Mesenchymal stem cell (in vitro differentiated cells and primary cell): ENCODE measurements at regions not wholly inside any gene's neighbourhood (a gene's known extent, or its start where the extent isn't known, plus 50 kb on each side); places are given as distances from the start of the nearest gene placed in this dataset.

Source experiments
- DNase-seq: peaks from one replicate; pipeline ENCODE4 v3.0.0-alpha.2; 2013
- H2AFZ ChIP-seq: one replicate; pipeline ENCODE4 v1.6.1; 2013; ENCODE audit warnings: low read depth, mild to moderate bottlenecking, control low read depth, inconsistent platforms, low read length, moderate library complexity
- H2AK5ac ChIP-seq: 2 replicates; pipeline ENCODE4 v1.6.1; 2013; ENCODE audit warnings: low read length, moderate library complexity, mild to moderate bottlenecking, inconsistent platforms; ENCODE audit not compliant: severe bottlenecking
- H2BK120ac ChIP-seq: one replicate; pipeline ENCODE4 v1.6.1; 2013; ENCODE audit warnings: low read depth, mild to moderate bottlenecking, inconsistent platforms, low read length, moderate library complexity
- H2BK12ac ChIP-seq, 2 experiments: one replicate each; pipeline ENCODE4 v1.6.1; 2013; ENCODE audit warnings: inconsistent platforms in 2 of 2, low read length in 2 of 2, mild to moderate bottlenecking in 2 of 2, moderate library complexity in 2 of 2, control low read depth in 1 of 2
- H2BK15ac ChIP-seq: one replicate; pipeline ENCODE4 v1.6.1; 2013; ENCODE audit warnings: mild to moderate bottlenecking, low read depth, inconsistent platforms; ENCODE audit not compliant: poor library complexity, severe bottlenecking
- H2BK5ac ChIP-seq: 2 replicates; pipeline ENCODE4 v1.6.1; 2013; ENCODE audit warnings: low read depth, mild to moderate bottlenecking, low read length, control low read depth, inconsistent platforms; ENCODE audit not compliant: poor library complexity, severe bottlenecking
- H3K14ac ChIP-seq, 2 experiments: one replicate each; pipeline ENCODE4 v1.6.1; 2013; ENCODE audit warnings: inconsistent platforms in 2 of 2, low read length in 2 of 2, control low read depth in 1 of 2, mild to moderate bottlenecking in 1 of 2, moderate library complexity in 1 of 2
- H3K18ac ChIP-seq, 2 experiments: one replicate each; pipeline ENCODE4 v1.6.1; 2013; ENCODE audit warnings: inconsistent platforms in 2 of 2, low read length in 2 of 2, control low read depth in 1 of 2, low read depth in 1 of 2, mild to moderate bottlenecking in 1 of 2
- H3K23ac ChIP-seq, 2 experiments: one replicate each; pipeline ENCODE4 v1.6.1; 2013; ENCODE audit warnings: inconsistent platforms in 2 of 2, low read length in 2 of 2, mild to moderate bottlenecking in 2 of 2, moderate library complexity in 2 of 2, control low read depth in 1 of 2
- H3K27ac ChIP-seq: 2 replicates; pipeline ENCODE4 v1.5.1; 2013; ENCODE audit warnings: mild to moderate bottlenecking, moderate library complexity, low read length, control low read depth, inconsistent platforms; ENCODE audit not compliant: poor library complexity, severe bottlenecking
- H3K27me3 ChIP-seq, 2 experiments: 2 replicates each; pipeline versions ENCODE4 v1.6.1 to v1.7.0; 2013; ENCODE audit warnings: low read length in 2 of 2, mild to moderate bottlenecking in 2 of 2, moderate library complexity in 2 of 2, control low read depth in 1 of 2, inconsistent platforms in 1 of 2; ENCODE audit not compliant: control insufficient read depth in 1 of 2, insufficient read depth in 1 of 2
- H3K36me3 ChIP-seq, 2 experiments: 2 replicates each; pipeline versions ENCODE4 v1.6.1 to v1.7.0; 2013; ENCODE audit warnings: low read length in 2 of 2, control low read depth in 1 of 2, inconsistent platforms in 1 of 2, low read depth in 1 of 2, mild to moderate bottlenecking in 1 of 2; ENCODE audit not compliant: insufficient read depth in 2 of 2, control insufficient read depth in 1 of 2
- H3K4ac ChIP-seq, 2 experiments: one replicate each; pipeline ENCODE4 v1.6.1; 2013; ENCODE audit warnings: inconsistent platforms in 2 of 2, low read length in 2 of 2, mild to moderate bottlenecking in 2 of 2, moderate library complexity in 2 of 2, control low read depth in 1 of 2, low read depth in 1 of 2
- H3K4me1 ChIP-seq: 2 replicates; pipeline ENCODE4 v1.6.1; 2013; ENCODE audit warnings: low read depth, low read length, control low read depth; ENCODE audit not compliant: control insufficient read depth, insufficient read depth
- H3K4me2 ChIP-seq: 2 replicates; pipeline ENCODE4 v1.6.1; 2013; ENCODE audit warnings: low read length, mild to moderate bottlenecking, inconsistent platforms; ENCODE audit not compliant: poor library complexity, severe bottlenecking
- H3K4me3 ChIP-seq, 2 experiments: 2 replicates each; pipeline versions ENCODE4 v1.5.1 to v1.7.0; 2013; ENCODE audit warnings: low read length in 2 of 2, mild to moderate bottlenecking in 2 of 2, control low read depth in 1 of 2, low read depth in 1 of 2; ENCODE audit not compliant: insufficient read depth in 1 of 2
- H3K79me1 ChIP-seq: replicated peaks from 2 replicates; pipeline ENCODE4 v1.6.1; 2013; ENCODE audit warnings: mild to moderate bottlenecking, control low read depth, low read length, inconsistent platforms; ENCODE audit not compliant: poor library complexity, severe bottlenecking
- H3K9ac ChIP-seq: 2 replicates; pipeline ENCODE4 v1.7.0; 2013; ENCODE audit warnings: mild to moderate bottlenecking, low read length, moderate library complexity
- H3K9me3 ChIP-seq: 2 replicates; pipeline ENCODE4 v1.7.0; 2013; ENCODE audit warnings: mild to moderate bottlenecking, low read length; ENCODE audit not compliant: control insufficient read depth
- H4K8ac ChIP-seq: one replicate; pipeline ENCODE4 v1.6.1; 2013; ENCODE audit warnings: inconsistent platforms, mild to moderate bottlenecking, low read length, moderate library complexity
- H4K91ac ChIP-seq: one replicate; pipeline ENCODE4 v1.6.1; 2013; ENCODE audit warnings: mild to moderate bottlenecking, low read length, inconsistent platforms
- WGBS: methylation state at CpG from one replicate; pipeline ENCODE4 v1.1.7; 2013; ENCODE audit warnings: mixed read lengths; 5-methylcytosine and 5-hydroxymethylcytosine counted together

GRCh38 chr5:125722550-125722949 is 700.7 kb upstream of the GRAMD2B start:
- H3K18ac ChIP-seq: no peak overlapping the region
- H3K9ac ChIP-seq: no peak overlapping the region
- H2BK12ac ChIP-seq: no peak overlapping the region
- H2AK5ac ChIP-seq: no peak overlapping the region
- H3K23ac ChIP-seq: no peak overlapping the region
- H3K4me2 ChIP-seq: no peak overlapping the region
- H3K27ac ChIP-seq: no peak overlapping the region
- no peaks in the 10 kb centered on the region for H3K79me1 ChIP-seq
- no peak overlapping the region for H3K4ac ChIP-seq
- no peak overlapping the region for H2AFZ ChIP-seq
- no peaks in the 10 kb centered on the region for H3K36me3 ChIP-seq
- H2BK15ac ChIP-seq: no peak overlapping the region
- no peaks in the 10 kb centered on the region for H3K9me3 ChIP-seq
- H3K14ac ChIP-seq: no peak overlapping the region
- H4K8ac ChIP-seq: no peak overlapping the region
- no peaks in the 10 kb centered on the region for H3K27me3 ChIP-seq
- WGBS: no CpG with 5 or more reads among the region's 1 CpG
- H2BK120ac ChIP-seq: no peak overlapping the region
- H2BK5ac ChIP-seq: no peak overlapping the region
- H3K4me3 ChIP-seq: no peak overlapping the region
- no peaks in the 10 kb centered on the region for H3K4me1 ChIP-seq
- no peak overlapping the region for H4K91ac ChIP-seq
- no peak for DNase-seq

DNA sequence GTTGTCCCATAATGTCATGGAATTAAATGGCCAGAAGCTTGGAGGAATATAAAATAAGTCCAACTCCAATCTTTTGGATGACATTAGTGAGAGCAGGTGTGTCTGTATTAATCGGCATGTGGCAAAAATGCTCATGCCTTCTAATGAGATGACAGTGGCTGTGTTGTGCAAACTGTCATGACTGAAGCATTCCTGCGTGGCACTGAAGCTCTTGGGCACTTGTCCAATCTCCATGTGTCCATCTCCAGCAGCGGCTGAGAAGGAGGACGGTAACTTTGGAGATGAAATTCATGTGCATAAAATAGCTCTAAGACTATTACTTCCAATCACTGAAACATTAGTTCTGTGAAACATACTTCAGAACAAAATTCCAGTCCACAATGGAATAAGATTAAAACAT is 697.5 kb upstream of the GRAMD2B start:
- H3K79me1 ChIP-seq: no peaks in the 10 kb centered on the region
- 88% methylated on average over 2 of the region's 4 CpGs for WGBS
- no peak overlapping the region for H3K9ac ChIP-seq
- DNase-seq: no peak
- no peak overlapping the region for H3K4me3 ChIP-seq
- H3K9me3 ChIP-seq: peaks cover 11% of the 10 kb centered on the region
- no peak overlapping the region for H3K4me2 ChIP-seq
- no peak overlapping the region for H4K91ac ChIP-seq
- no peak overlapping the region for H3K27ac ChIP-seq
- H3K23ac ChIP-seq: no peak overlapping the region
- no peaks in the 10 kb centered on the region for H3K4me1 ChIP-seq
- peak overlapping the region in 1 of 2 experiments; percentile 86 for H2BK12ac ChIP-seq
- no peaks in the 10 kb centered on the region for H3K27me3 ChIP-seq
- H2BK120ac ChIP-seq: no peak overlapping the region
- H3K18ac ChIP-seq: no peak overlapping the region
- no peak overlapping the region for H2BK5ac ChIP-seq
- no peak overlapping the region for H3K14ac ChIP-seq
- no peak overlapping the region for H2AFZ ChIP-seq
- H3K36me3 ChIP-seq: no peaks in the 10 kb centered on the region
- no peak overlapping the region for H2AK5ac ChIP-seq
- no peak overlapping the region for H2BK15ac ChIP-seq
- peak overlapping the region in 1 of 2 experiments; percentile 13 for H3K4ac ChIP-seq
- H4K8ac ChIP-seq: no peak overlapping the region

DNA sequence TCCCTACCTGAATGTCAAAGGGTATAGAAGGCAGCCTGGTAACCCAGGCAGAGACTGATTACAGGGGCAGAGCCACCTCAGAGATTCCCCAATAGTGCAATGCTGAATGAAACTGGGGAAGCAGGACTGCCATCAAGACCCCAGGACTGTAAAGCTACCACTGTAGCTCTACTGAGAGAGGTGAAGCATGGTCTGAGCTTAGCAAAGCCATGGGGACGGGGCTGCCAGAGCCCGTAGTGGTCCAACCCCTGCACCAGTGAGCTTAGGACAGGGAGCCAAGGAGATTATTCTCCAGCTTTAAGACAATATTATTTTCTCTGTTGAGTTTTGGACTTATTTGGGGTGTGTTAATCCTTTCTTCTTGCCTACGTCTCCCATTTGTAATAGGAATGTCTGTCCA is 679.3 kb upstream of the GRAMD2B start:
- H3K14ac ChIP-seq: no peak overlapping the region
- H3K18ac ChIP-seq: no peak overlapping the region
- H3K4me2 ChIP-seq: no peak overlapping the region
- H2AK5ac ChIP-seq: no peak overlapping the region
- no peaks in the 10 kb centered on the region for H3K79me1 ChIP-seq
- no peaks in the 10 kb centered on the region for H3K36me3 ChIP-seq
- H3K4ac ChIP-seq: no peak overlapping the region
- no peak overlapping the region for H2BK15ac ChIP-seq
- H3K23ac ChIP-seq: no peak overlapping the region
- no peaks in the 10 kb centered on the region for H3K27me3 ChIP-seq
- H3K9me3 ChIP-seq: no peaks in the 10 kb centered on the region
- H2AFZ ChIP-seq: no peak overlapping the region
- H3K9ac ChIP-seq: no peak overlapping the region
- no peaks in the 10 kb centered on the region for H3K4me1 ChIP-seq
- H3K27ac ChIP-seq: no peak overlapping the region
- H4K8ac ChIP-seq: no peak overlapping the region
- H4K91ac ChIP-seq: no peak overlapping the region
- H2BK12ac ChIP-seq: no peak overlapping the region
- no peak overlapping the region for H2BK5ac ChIP-seq
- 94% methylated on average over 3 of the region's 3 CpGs for WGBS
- H2BK120ac ChIP-seq: no peak overlapping the region
- H3K4me3 ChIP-seq: no peak overlapping the region
- no peak for DNase-seq

DNA sequence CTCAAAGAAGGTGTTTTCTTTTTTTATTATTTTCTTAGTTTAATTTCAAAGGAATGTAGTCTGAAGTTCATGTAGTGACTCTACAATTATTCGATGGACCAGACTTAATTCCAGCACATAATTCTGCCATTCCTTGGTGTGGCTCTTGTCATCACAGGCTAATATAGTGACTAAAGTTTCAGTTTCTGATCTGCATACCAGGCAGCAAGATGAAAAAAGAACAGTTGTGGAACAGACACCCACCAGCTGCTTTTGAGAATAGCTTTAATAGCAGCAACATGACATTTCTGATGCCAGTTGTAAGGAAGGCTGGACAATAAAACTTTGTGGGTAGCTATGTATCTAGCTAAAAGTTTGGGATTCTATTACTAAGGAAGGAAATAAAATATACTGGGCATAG is 676.3 kb upstream of the GRAMD2B start:
- H3K18ac ChIP-seq: no peak overlapping the region
- H4K8ac ChIP-seq: no peak overlapping the region
- H3K9me3 ChIP-seq: no peaks in the 10 kb centered on the region
- H2BK5ac ChIP-seq: no peak overlapping the region
- 100% methylated on average over 1 of the region's 1 CpG for WGBS
- no peak overlapping the region for H2BK12ac ChIP-seq
- H3K4ac ChIP-seq: no peak overlapping the region
- H2AK5ac ChIP-seq: no peak overlapping the region
- no peak overlapping the region for H3K9ac ChIP-seq
- no peaks in the 10 kb centered on the region for H3K27me3 ChIP-seq
- no peak overlapping the region for H3K4me2 ChIP-seq
- no peak for DNase-seq
- no peak overlapping the region for H3K4me3 ChIP-seq
- H2BK15ac ChIP-seq: no peak overlapping the region
- H2BK120ac ChIP-seq: no peak overlapping the region
- H3K14ac ChIP-seq: no peak overlapping the region
- no peaks in the 10 kb centered on the region for H3K36me3 ChIP-seq
- H2AFZ ChIP-seq: no peak overlapping the region
- H3K27ac ChIP-seq: no peak overlapping the region
- H3K23ac ChIP-seq: no peak overlapping the region
- H3K4me1 ChIP-seq: no peaks in the 10 kb centered on the region
- H3K79me1 ChIP-seq: no peaks in the 10 kb centered on the region
- no peak overlapping the region for H4K91ac ChIP-seq
